Colon (tissue), 2 donors: ENCODE measurements at regions not wholly inside any gene's neighbourhood (a gene's known extent, or its start where the extent isn't known, plus 50 kb on each side); places are given as distances from the start of the nearest gene placed in this dataset.
"Not testable (repeated sequence)": the region's sequence is repeated elsewhere in the genome, so short reads cannot be mapped to it uniquely, and the experiment has no call there.

ENCODE experiments used
- FAIRE-seq: peaks from 2 replicates; lab custom pipeline; 2012; peaks lifted over from hg19 to GRCh38; lab: Jason Lieb, UNC
- donor health status: control.
- donor health status: control.

GRCh38 chr12:75795125-75795524 is 236.5 kb downstream of the PHLDA1 start:
- FAIRE-seq: no peak

- FAIRE-seq: no peak
Observed at GRCh38 chr12:75792687-75793086, 238.9 kb downstream of the PHLDA1 start.

- FAIRE-seq: no peak
Observed at GRCh38 chr12:75790219-75790618, 241.4 kb downstream of the PHLDA1 start.

GRCh38 chr12:75787146-75787545 is 244.4 kb downstream of the PHLDA1 start:
- FAIRE-seq: not testable (repeated sequence)

- no peak for FAIRE-seq
Observed at GRCh38 chr12:75786070-75786469, 245.5 kb downstream of the PHLDA1 start.

- no peak for FAIRE-seq
Observed at GRCh38 chr12:75784591-75784990, 247.0 kb downstream of the PHLDA1 start.

GRCh38 chr12:75783093-75783877 is 248.3 kb downstream of the PHLDA1 start:
- no peak for FAIRE-seq

- FAIRE-seq: no peak
Observed at GRCh38 chr12:75782069-75782581, 249.5 kb downstream of the PHLDA1 start.

- no peak for FAIRE-seq
Observed at GRCh38 chr12:75781532-75782046, 250.0 kb downstream of the PHLDA1 start.

GRCh38 chr12:75779891-75780496 is 251.6 kb downstream of the PHLDA1 start:
- no peak for FAIRE-seq

GRCh38 chr12:75774261-75775052 is 257.1 kb downstream of the PHLDA1 start:
- no peak for FAIRE-seq

- no peak for FAIRE-seq
Observed at GRCh38 chr12:75773377-75773776, 258.2 kb downstream of the PHLDA1 start.

GRCh38 chr12:75771023-75771422 is 259.6 kb upstream of the KRR1 start:
- no peak for FAIRE-seq

- no peak for FAIRE-seq
Observed at GRCh38 chr12:75767957-75768356, 256.5 kb upstream of the KRR1 start.

GRCh38 chr12:75766263-75767160 is 255.1 kb upstream of the KRR1 start:
- FAIRE-seq: no peak

- no peak for FAIRE-seq
Observed at GRCh38 chr12:75765170-75766059, 254.0 kb upstream of the KRR1 start.

- no peak for FAIRE-seq
Observed at GRCh38 chr12:75764091-75764841, 252.9 kb upstream of the KRR1 start.

- no peak for FAIRE-seq
Observed at GRCh38 chr12:75760573-75761294, 249.3 kb upstream of the KRR1 start.
